ENCODE measurements at regions not wholly inside any gene's neighbourhood (a gene's known extent, or its start where the extent isn't known, plus 50 kb on each side); places are given as distances from the start of the nearest gene placed in this dataset.
"Not testable (repeated sequence)": the region's sequence is repeated elsewhere in the genome, so short reads cannot be mapped to it uniquely, and the experiment has no call there.

GRCh38 chr3:4198491-4198890, 104.7 kb upstream of the SETMAR start:
- H3K9me3 ChIP-seq (ENCODE audit: control insufficient read depth in 5 of 5, low read length in 5 of 5): no peaks in the 10 kb centered on the region
- no peaks in the 10 kb centered on the region for H3K27me3 ChIP-seq (ENCODE audit: control insufficient read depth in 5 of 5, insufficient read depth in 4 of 5, low read length in 5 of 5)
- no peak overlapping the region for H3K9ac ChIP-seq (ENCODE audit: low read length in 5 of 5)
- no peaks in the 10 kb centered on the region for H3K4me1 ChIP-seq (ENCODE audit: control insufficient read depth in 5 of 5, insufficient read depth in 5 of 5, low read length in 5 of 5)
- H3K27ac ChIP-seq (ENCODE audit: low read depth, low read length): no peak overlapping the region
- no peak overlapping the region for H3K4me3 ChIP-seq (ENCODE audit: low read depth in 1 of 5, low read length in 5 of 5)
- H3K36me3 ChIP-seq (ENCODE audit: control insufficient read depth in 5 of 5, insufficient read depth in 5 of 5, low read length in 5 of 5): no peaks in the 10 kb centered on the region

GRCh38 chr3:4204776-4205175, 98.4 kb upstream of the SETMAR start:
- not testable (repeated sequence) for H3K27ac ChIP-seq (ENCODE audit: low read depth, low read length); H3K4me3 ChIP-seq (ENCODE audit: low read depth in 1 of 5, low read length in 5 of 5); H3K9ac ChIP-seq (ENCODE audit: low read length in 5 of 5); H3K36me3 ChIP-seq (ENCODE audit: control insufficient read depth in 5 of 5, insufficient read depth in 5 of 5, low read length in 5 of 5); H3K27me3 ChIP-seq (ENCODE audit: control insufficient read depth in 5 of 5, insufficient read depth in 4 of 5, low read length in 5 of 5); H3K9me3 ChIP-seq (ENCODE audit: control insufficient read depth in 5 of 5, low read length in 5 of 5); H3K4me1 ChIP-seq (ENCODE audit: control insufficient read depth in 5 of 5, insufficient read depth in 5 of 5, low read length in 5 of 5)

GRCh38 chr3:4207672-4208071, 95.5 kb upstream of the SETMAR start:
- Histone ChIP-seq H3K9ac (ENCODE audit: low read length in 5 of 5) (no peak overlapping the region), H3K27me3 (ENCODE audit: control insufficient read depth in 5 of 5, insufficient read depth in 4 of 5, low read length in 5 of 5) (no peaks in the 10 kb centered on the region), H3K9me3 (ENCODE audit: control insufficient read depth in 5 of 5, low read length in 5 of 5) (peaks cover 0 to 2% (median 0%) of the 10 kb centered on the region in 5 donors), H3K4me1 (ENCODE audit: control insufficient read depth in 5 of 5, insufficient read depth in 5 of 5, low read length in 5 of 5) (no peaks in the 10 kb centered on the region), H3K4me3 (ENCODE audit: low read depth in 1 of 5, low read length in 5 of 5) (no peak overlapping the region), H3K36me3 (ENCODE audit: control insufficient read depth in 5 of 5, insufficient read depth in 5 of 5, low read length in 5 of 5) (no peaks in the 10 kb centered on the region), H3K27ac (ENCODE audit: low read depth, low read length) (no peak overlapping the region)

DNA sequence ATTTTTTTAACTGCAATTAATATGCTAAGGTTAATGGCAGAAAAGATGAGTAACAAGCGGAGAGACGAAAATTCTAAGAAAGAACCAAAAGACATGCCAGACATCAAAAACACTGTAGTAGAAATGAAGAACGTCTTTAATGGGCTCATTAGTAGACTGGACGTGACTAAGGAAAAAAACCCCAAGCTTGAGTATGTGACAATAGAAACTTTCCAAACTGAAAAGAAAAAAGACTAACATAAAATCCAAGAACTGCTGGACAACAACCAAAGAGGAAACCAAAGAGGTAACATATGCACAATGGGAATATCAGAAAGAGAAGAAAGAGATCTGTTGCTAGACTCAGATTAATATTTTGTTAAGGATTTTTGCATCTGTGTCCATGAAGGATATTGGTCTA, 94.6 kb upstream of the SETMAR start:
- Histone ChIP-seq H3K9me3 (ENCODE audit: control insufficient read depth in 5 of 5, low read length in 5 of 5) (peaks cover 0 to 5% (median 0%) of the 10 kb centered on the region in 5 donors), H3K9ac (ENCODE audit: low read length in 5 of 5) (no peak overlapping the region), H3K27me3 (ENCODE audit: control insufficient read depth in 5 of 5, insufficient read depth in 4 of 5, low read length in 5 of 5) (no peaks in the 10 kb centered on the region), H3K27ac (ENCODE audit: low read depth, low read length) (no peak overlapping the region), H3K4me3 (ENCODE audit: low read depth in 1 of 5, low read length in 5 of 5) (no peak overlapping the region), H3K4me1 (ENCODE audit: control insufficient read depth in 5 of 5, insufficient read depth in 5 of 5, low read length in 5 of 5) (no peaks in the 10 kb centered on the region), H3K36me3 (ENCODE audit: control insufficient read depth in 5 of 5, insufficient read depth in 5 of 5, low read length in 5 of 5) (no peaks in the 10 kb centered on the region)

DNA sequence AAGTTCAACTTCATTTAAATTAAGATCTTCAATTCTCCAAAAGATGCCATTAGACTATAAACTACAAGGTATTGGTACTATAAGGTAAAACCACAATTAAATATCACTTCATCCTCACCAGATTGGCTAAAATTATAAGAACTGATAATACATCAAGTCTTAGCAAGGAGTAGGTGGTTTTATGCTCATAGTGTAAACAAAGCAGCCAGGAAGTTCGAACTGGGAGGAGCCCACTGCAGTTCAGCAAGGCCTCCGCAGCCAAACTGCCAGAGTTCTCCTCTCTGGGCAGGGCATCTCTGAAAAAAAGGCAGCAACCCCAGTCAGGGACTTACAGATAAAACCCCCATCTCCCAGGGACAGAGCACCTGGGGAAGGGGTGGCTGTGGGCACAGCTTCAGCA, 91.6 kb upstream of the SETMAR start:
- H3K27ac ChIP-seq (ENCODE audit: low read depth, low read length): no peak overlapping the region
- no peak overlapping the region for H3K4me3 ChIP-seq (ENCODE audit: low read depth in 1 of 5, low read length in 5 of 5)
- H3K4me1 ChIP-seq (ENCODE audit: control insufficient read depth in 5 of 5, insufficient read depth in 5 of 5, low read length in 5 of 5): no peaks in the 10 kb centered on the region
- H3K36me3 ChIP-seq (ENCODE audit: control insufficient read depth in 5 of 5, insufficient read depth in 5 of 5, low read length in 5 of 5): no peaks in the 10 kb centered on the region
- H3K9me3 ChIP-seq (ENCODE audit: control insufficient read depth in 5 of 5, low read length in 5 of 5): peaks cover 0 to 5% (median 0%) of the 10 kb centered on the region in 5 donors
- H3K9ac ChIP-seq (ENCODE audit: low read length in 5 of 5): no peak overlapping the region
- H3K27me3 ChIP-seq (ENCODE audit: control insufficient read depth in 5 of 5, insufficient read depth in 4 of 5, low read length in 5 of 5): no peaks in the 10 kb centered on the region

DNA sequence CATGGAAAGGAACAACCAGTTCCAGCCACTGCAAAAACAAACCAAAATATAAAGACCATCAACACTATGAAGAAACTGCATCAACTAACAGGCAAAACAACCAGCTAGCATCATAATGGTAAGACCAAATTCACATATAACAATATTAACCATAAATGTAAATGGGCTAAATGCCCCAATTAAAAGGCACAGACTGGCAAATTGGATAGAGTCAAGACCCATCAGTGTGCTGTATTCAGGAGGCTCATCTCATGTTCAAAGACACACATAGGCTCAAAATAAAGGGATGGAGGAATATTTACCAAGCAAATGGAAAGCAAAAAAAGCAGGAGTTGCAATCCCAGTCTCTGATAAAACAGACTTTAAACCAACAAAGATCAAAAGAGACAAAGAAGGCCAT, 89.7 kb upstream of the SETMAR start:
- H3K27me3 ChIP-seq (ENCODE audit: control insufficient read depth in 5 of 5, insufficient read depth in 4 of 5, low read length in 5 of 5); H3K4me1 ChIP-seq (ENCODE audit: control insufficient read depth in 5 of 5, insufficient read depth in 5 of 5, low read length in 5 of 5); H3K4me3 ChIP-seq (ENCODE audit: low read depth in 1 of 5, low read length in 5 of 5); H3K9ac ChIP-seq (ENCODE audit: low read length in 5 of 5); H3K9me3 ChIP-seq (ENCODE audit: control insufficient read depth in 5 of 5, low read length in 5 of 5); H3K36me3 ChIP-seq (ENCODE audit: control insufficient read depth in 5 of 5, insufficient read depth in 5 of 5, low read length in 5 of 5); H3K27ac ChIP-seq (ENCODE audit: low read depth, low read length): not testable (repeated sequence)

DNA sequence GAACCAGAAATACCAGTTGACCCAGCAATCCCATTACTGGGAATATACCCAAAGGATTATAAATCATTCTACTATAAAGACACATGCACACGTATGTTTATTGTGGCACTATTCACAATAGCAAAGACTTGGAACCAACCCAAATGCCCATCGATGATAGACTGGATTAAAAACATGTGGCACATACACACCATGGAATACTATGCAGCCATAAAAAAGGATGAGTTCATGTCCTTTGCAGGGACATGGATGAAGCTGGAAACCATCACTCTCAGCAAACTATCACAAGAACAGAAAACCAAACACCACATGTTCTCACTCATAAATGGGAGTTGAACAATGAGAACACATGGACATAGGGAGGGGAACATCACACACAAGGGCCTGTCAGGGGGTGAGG, 86.2 kb upstream of the SETMAR start:
- H3K27me3 ChIP-seq (ENCODE audit: control insufficient read depth in 5 of 5, insufficient read depth in 4 of 5, low read length in 5 of 5); H3K9me3 ChIP-seq (ENCODE audit: control insufficient read depth in 5 of 5, low read length in 5 of 5); H3K36me3 ChIP-seq (ENCODE audit: control insufficient read depth in 5 of 5, insufficient read depth in 5 of 5, low read length in 5 of 5): not testable (repeated sequence)

GRCh38 chr3:4218456-4219226, 84.5 kb upstream of the SETMAR start:
- Histone ChIP-seq H3K4me1 (ENCODE audit: control insufficient read depth in 5 of 5, insufficient read depth in 5 of 5, low read length in 5 of 5) (no peaks in the 10 kb centered on the region), H3K27me3 (ENCODE audit: control insufficient read depth in 5 of 5, insufficient read depth in 4 of 5, low read length in 5 of 5) (no peaks in the 10 kb centered on the region), H3K36me3 (ENCODE audit: control insufficient read depth in 5 of 5, insufficient read depth in 5 of 5, low read length in 5 of 5) (no peaks in the 10 kb centered on the region), H3K27ac (ENCODE audit: low read depth, low read length) (no peak overlapping the region), H3K9ac (ENCODE audit: low read length in 5 of 5) (no peak overlapping the region), H3K9me3 (ENCODE audit: control insufficient read depth in 5 of 5, low read length in 5 of 5) (peaks cover 0 to 3% (median 0%) of the 10 kb centered on the region in 5 donors), H3K4me3 (ENCODE audit: low read depth in 1 of 5, low read length in 5 of 5) (no peak overlapping the region)

More for the DNA sequence above, 86.2 kb upstream of the SETMAR start:
- not testable (repeated sequence) for H3K9ac ChIP-seq (ENCODE audit: low read length in 5 of 5); H3K4me1 ChIP-seq (ENCODE audit: control insufficient read depth in 5 of 5, insufficient read depth in 5 of 5, low read length in 5 of 5); H3K4me3 ChIP-seq (ENCODE audit: low read depth in 1 of 5, low read length in 5 of 5); H3K27ac ChIP-seq (ENCODE audit: low read depth, low read length)

DNA sequence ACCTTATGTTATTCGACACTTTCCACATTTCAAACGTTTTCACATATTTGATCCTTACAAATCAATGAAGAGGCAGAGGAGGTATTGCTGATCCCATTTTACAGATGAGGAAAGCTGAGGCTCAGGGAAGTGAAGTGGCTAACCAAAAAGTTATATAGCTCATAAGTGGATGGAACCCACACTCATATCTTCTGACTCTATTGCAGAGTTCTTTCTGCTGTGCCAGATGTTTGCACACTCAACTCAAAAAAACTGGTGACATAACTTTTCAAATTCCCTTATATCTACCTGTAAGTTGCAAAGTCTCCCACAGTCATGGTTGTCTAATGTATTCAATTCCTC, 84.0 kb upstream of the SETMAR start:
- Histone ChIP-seq H3K9ac (ENCODE audit: low read length in 5 of 5) (no peak overlapping the region), H3K27ac (ENCODE audit: low read depth, low read length) (no peak overlapping the region), H3K36me3 (ENCODE audit: control insufficient read depth in 5 of 5, insufficient read depth in 5 of 5, low read length in 5 of 5) (no peaks in the 10 kb centered on the region), H3K4me1 (ENCODE audit: control insufficient read depth in 5 of 5, insufficient read depth in 5 of 5, low read length in 5 of 5) (no peaks in the 10 kb centered on the region), H3K27me3 (ENCODE audit: control insufficient read depth in 5 of 5, insufficient read depth in 4 of 5, low read length in 5 of 5) (no peaks in the 10 kb centered on the region), H3K9me3 (ENCODE audit: control insufficient read depth in 5 of 5, low read length in 5 of 5) (peaks cover 0 to 3% (median 0%) of the 10 kb centered on the region in 5 donors), H3K4me3 (ENCODE audit: low read depth in 1 of 5, low read length in 5 of 5) (no peak overlapping the region)

- H3K36me3 ChIP-seq (ENCODE audit: control insufficient read depth in 5 of 5, insufficient read depth in 5 of 5, low read length in 5 of 5): no peaks in the 10 kb centered on the region
- H3K27me3 ChIP-seq (ENCODE audit: control insufficient read depth in 5 of 5, insufficient read depth in 4 of 5, low read length in 5 of 5): no peaks in the 10 kb centered on the region
These were observed 83.1 kb upstream of the SETMAR start for GRCh38 chr3:4220065-4220464.

More at GRCh38 chr3:4220065-4220464, 83.1 kb upstream of the SETMAR start:
- no peak overlapping the region for H3K27ac ChIP-seq (ENCODE audit: low read depth, low read length)
- H3K4me3 ChIP-seq (ENCODE audit: low read depth in 1 of 5, low read length in 5 of 5): no peak overlapping the region
- peak overlapping the region in 1 of 5 donors; percentile 20 for H3K9ac ChIP-seq (ENCODE audit: low read length in 5 of 5)
- H3K4me1 ChIP-seq (ENCODE audit: control insufficient read depth in 5 of 5, insufficient read depth in 5 of 5, low read length in 5 of 5): no peaks in the 10 kb centered on the region
- H3K9me3 ChIP-seq (ENCODE audit: control insufficient read depth in 5 of 5, low read length in 5 of 5): peaks cover 0 to 3% (median 0%) of the 10 kb centered on the region in 5 donors
